LNCAP (cell line): ENCODE measurements at regions not wholly inside any gene's neighbourhood (a gene's known extent, or its start where the extent isn't known, plus 50 kb on each side); places are given as distances from the start of the nearest gene placed in this dataset.

Source experiments
- CTCF ChIP-seq: fragments of 450-650 bp; IDR thresholded peaks from 2 replicates; pipeline ENCODE4 v1.5.1; 2017; ENCODE audit warnings: mild to moderate bottlenecking

DNA sequence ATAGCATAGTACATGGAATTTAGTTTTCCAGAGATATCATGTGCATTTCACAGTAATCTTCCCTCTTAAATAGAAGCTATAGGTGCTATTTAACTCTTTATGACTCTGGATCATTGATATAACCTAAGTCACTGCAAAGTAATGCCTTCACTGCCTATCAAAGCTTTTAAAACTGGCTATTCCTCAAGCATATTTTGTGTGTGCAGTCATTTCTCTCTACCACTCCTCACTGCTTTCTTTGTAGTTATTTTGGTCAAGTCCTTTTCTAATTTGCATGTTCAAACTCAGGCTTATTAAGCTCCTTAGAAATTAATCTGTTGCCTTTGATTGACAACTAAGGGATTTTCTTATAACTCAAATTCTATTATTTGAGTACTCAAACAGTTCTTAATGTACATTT lies 79.4 kb upstream of the PLEKHG7 start:
- no peak for TF ChIP-seq CTCF

GRCh38 chr12:92621833-92622232 lies 81.0 kb upstream of the PLEKHG7 start:
- TF ChIP-seq CTCF, result no peak

GRCh38 chr12:92621312-92621711 lies 81.5 kb upstream of the PLEKHG7 start:
- no peak for TF ChIP-seq CTCF

DNA sequence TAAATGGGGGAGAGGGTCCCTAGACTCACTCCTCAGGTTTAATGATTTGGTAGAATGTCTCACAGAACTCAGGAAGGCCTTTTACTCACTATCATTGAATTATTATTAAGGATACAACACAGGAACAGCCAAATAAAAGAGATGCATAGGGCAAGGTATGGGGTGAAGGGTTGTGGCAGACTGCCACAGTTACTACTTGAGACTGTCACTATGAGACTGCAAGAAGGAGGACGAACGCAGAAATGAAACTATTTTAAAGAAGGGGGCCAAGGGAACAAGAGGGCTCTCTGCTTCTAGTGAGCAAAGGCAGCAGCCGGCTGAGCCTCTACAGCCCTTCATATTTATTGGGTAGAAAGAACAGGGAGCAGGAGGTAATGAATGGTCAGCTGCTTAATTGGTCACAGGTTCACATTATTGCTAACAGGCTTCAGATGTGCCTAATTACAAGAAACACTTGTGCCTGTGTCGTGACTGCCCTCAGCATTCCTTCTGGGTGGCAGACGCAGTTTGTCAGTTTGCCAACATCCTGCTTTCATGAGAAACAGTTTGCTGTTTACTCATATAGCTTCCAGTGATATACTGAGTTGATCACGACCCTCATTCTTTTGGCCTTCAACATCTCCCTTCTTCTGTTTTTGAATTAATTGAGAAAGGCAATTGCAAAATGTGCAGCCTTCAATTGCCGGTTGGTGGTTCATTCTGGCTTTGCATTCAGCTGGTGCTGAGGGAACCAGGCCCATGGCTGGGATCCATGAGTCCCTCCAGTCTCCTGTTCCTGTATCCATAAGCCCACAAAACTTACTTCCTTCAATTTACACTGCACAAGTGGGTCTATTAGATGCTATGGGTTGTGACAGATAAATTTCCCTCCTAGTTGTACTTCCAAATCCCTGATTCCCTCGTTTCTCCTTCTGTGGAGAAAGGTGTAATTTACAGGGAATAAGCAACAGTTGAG lies 82.8 kb upstream of the PLEKHG7 start:
- no peak for TF ChIP-seq CTCF

DNA sequence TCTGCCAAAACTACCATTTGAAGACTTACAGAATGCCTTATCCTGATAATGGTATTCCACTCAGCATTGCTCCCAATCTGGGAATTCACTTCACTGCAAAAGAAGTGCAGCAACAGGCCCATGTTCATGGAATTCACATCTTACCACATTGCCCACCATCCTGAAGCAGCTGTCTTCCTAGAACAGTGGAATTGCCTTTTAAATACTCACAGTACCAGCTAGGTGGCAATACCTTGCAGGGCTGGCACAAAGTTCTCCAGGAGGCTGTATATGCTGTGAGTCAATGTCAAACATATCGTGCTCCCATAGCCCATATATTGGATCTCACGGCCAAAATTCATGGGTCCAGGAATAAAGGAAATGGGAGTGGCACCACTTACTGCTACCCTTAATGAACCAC lies 83.8 kb upstream of the PLEKHG7 start:
- TF ChIP-seq CTCF, result no peak

GRCh38 chr12:92615703-92616102 lies 87.1 kb upstream of the PLEKHG7 start:
- TF ChIP-seq CTCF, result no peak

- TF ChIP-seq CTCF, result no peak
Observed at GRCh38 chr12:92615086-92615485, 87.7 kb upstream of the PLEKHG7 start.
